ENCODE measurements at regions not wholly inside any gene's neighbourhood (a gene's known extent, or its start where the extent isn't known, plus 50 kb on each side); places are given as distances from the start of the nearest gene placed in this dataset.

- Histone ChIP-seq H3F3A (ENCODE audit: low read length, unreplicated experiment) (no peaks in the 10 kb centered on the region), H3K27ac (ENCODE audit: low read length) (no peak overlapping the region), H3K36me3 (ENCODE audit: low read depth, low read length) (no peaks in the 10 kb centered on the region), H3K4me1 (ENCODE audit: insufficient read depth, low read length) (no peaks in the 10 kb centered on the region), H2AFZ (ENCODE audit: low read length) (no peak overlapping the region), H4K20me1 (ENCODE audit: low read length) (no peaks in the 10 kb centered on the region), H3K4me3 (ENCODE audit: low read length) (no peak overlapping the region), H3K9me2 (replicated peaks; ENCODE audit: low read length) (no peaks in the 10 kb centered on the region), H3K9me3 (ENCODE audit: low read length) (no peaks in the 10 kb centered on the region), H3K27me3 (ENCODE audit: low read length) (no peaks in the 10 kb centered on the region), H3K9ac (ENCODE audit: low read length) (no peak overlapping the region), H3K4me2 (ENCODE audit: low read length) (no peak overlapping the region), H3K79me2 (ENCODE audit: low read length) (no peaks in the 10 kb centered on the region)
- CTCF ChIA-PET, result no interaction called here
- intact Hi-C loops (cut with micrococcal nuclease), result no loop called here
- POLR2A ChIA-PET (ENCODE audit: unreplicated experiment), result interaction anchor here (0.6 kb wide), 1 partner anchor 316 kb away, joined by 3 read pairs; no protein-coding TSS in a partner anchor
- BruUV-seq (replicated peaks), result no TSS peak
- DNase-seq (no peak), ATAC-seq (no peak)
- TF ChIP-seq, protein P1, sequence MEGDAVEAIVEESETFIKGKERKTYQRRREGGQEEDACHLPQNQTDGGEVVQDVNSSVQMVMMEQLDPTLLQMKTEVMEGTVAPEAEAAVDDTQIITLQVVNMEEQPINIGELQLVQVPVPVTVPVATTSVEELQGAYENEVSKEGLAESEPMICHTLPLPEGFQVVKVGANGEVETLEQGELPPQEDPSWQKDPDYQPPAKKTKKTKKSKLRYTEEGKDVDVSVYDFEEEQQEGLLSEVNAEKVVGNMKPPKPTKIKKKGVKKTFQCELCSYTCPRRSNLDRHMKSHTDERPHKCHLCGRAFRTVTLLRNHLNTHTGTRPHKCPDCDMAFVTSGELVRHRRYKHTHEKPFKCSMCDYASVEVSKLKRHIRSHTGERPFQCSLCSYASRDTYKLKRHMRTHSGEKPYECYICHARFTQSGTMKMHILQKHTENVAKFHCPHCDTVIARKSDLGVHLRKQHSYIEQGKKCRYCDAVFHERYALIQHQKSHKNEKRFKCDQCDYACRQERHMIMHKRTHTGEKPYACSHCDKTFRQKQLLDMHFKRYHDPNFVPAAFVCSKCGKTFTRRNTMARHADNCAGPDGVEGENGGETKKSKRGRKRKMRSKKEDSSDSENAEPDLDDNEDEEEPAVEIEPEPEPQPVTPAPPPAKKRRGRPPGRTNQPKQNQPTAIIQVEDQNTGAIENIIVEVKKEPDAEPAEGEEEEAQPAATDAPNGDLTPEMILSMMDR (conservative IDR thresholded peaks at IDR 0.05; ENCODE audit: low read depth, low read length), result no peak
- no peak for TF ChIP-seq EZH2 (IDR thresholded peaks at IDR 0.05; ENCODE audit: low read length, unreplicated experiment)
- no peak for TF ChIP-seq EZH2phosphoT487 (IDR thresholded peaks at IDR 0.05; ENCODE audit: borderline replicate concordance, low read length)
Measured at GRCh38 chr21:15493646-15494045, 236.1 kb upstream of the USP25 start.

DNA sequence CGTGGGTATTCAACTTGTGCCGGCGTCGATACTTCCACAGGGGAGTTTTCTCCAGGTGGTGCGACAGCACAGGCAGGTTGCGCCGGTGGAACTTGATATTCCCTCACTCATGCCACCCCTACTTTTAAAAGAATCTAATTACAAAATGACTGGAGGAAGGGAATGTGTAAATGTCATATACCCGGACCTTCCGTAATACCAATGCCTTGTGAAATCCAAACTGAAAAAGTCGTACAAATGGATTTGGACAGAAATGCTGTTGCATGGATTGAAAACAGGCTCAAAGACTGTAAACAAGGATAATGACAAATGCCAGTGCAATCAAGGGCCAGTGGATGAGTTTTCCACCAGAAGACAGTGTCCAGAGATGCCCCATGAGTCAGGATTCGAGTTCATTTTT lies 235.3 kb upstream of the USP25 start:
- no peaks in the 10 kb centered on the region for H3K9me3 ChIP-seq (ENCODE audit: low read length)
- ChIA-PET POLR2A (ENCODE audit: unreplicated experiment) (no interaction called here), CTCF (no interaction called here)
- TF ChIP-seq EZH2phosphoT487 (IDR thresholded peaks at IDR 0.05; ENCODE audit: borderline replicate concordance, low read length) (no peak), EZH2 (IDR thresholded peaks at IDR 0.05; ENCODE audit: low read length, unreplicated experiment) (no peak)
- TF ChIP-seq, protein P1 (conservative IDR thresholded peaks at IDR 0.05; ENCODE audit: low read depth, low read length), result no peak
- H3K4me3 ChIP-seq (ENCODE audit: low read length), result no peak overlapping the region
- intact Hi-C loops (cut with micrococcal nuclease), result no loop called here
- no peaks in the 10 kb centered on the region for H3K36me3 ChIP-seq (ENCODE audit: low read depth, low read length)
- no peaks in the 10 kb centered on the region for H3F3A ChIP-seq (ENCODE audit: low read length, unreplicated experiment)
- H3K9ac ChIP-seq (ENCODE audit: low read length), result no peak overlapping the region
- H3K27ac ChIP-seq (ENCODE audit: low read length), result no peak overlapping the region
- H3K4me1 ChIP-seq (ENCODE audit: insufficient read depth, low read length), result no peaks in the 10 kb centered on the region
- no peaks in the 10 kb centered on the region for H3K9me2 ChIP-seq (replicated peaks; ENCODE audit: low read length)
- H3K79me2 ChIP-seq (ENCODE audit: low read length), result no peaks in the 10 kb centered on the region
- no peaks in the 10 kb centered on the region for H4K20me1 ChIP-seq (ENCODE audit: low read length)
- no TSS peak for BruUV-seq (replicated peaks)
- ATAC-seq, result no peak
- H3K4me2 ChIP-seq (ENCODE audit: low read length), result no peak overlapping the region
- no peak for DNase-seq
- H2AFZ ChIP-seq (ENCODE audit: low read length), result no peak overlapping the region
- H3K27me3 ChIP-seq (ENCODE audit: low read length), result no peaks in the 10 kb centered on the region

DNA sequence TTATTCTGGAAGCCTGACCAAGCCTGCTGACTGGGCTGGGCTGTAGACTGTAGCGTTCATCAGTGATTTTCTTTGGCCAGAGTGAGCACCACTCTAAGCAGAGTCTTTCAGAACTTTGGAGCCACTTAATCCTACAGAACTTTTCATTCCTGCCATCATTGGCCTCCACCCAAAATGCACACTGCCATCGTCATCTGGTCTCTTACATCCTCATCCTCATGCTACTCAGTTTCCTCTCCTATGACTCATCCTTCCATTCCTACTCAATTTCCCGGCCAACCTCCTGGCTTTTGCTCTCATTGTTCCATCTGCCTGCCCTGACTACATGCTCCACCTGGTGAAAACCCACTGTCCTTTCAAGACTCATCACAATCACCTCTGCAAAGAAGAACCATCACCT lies 233.8 kb upstream of the USP25 start:
- no TSS peak for BruUV-seq (replicated peaks)
- no peak overlapping the region for H3K27ac ChIP-seq (ENCODE audit: low read length)
- intact Hi-C loops (cut with micrococcal nuclease), result no loop called here
- no peak overlapping the region for H2AFZ ChIP-seq (ENCODE audit: low read length)
- POLR2A ChIA-PET (ENCODE audit: unreplicated experiment), result no interaction called here
- TF ChIP-seq EZH2phosphoT487 (IDR thresholded peaks at IDR 0.05; ENCODE audit: borderline replicate concordance, low read length) (no peak), EZH2 (IDR thresholded peaks at IDR 0.05; ENCODE audit: low read length, unreplicated experiment) (no peak)
- TF ChIP-seq, protein P1 (conservative IDR thresholded peaks at IDR 0.05; ENCODE audit: low read depth, low read length), result no peak
- no peaks in the 10 kb centered on the region for H3K27me3 ChIP-seq (ENCODE audit: low read length)
- H3K9ac ChIP-seq (ENCODE audit: low read length), result no peak overlapping the region
- no peaks in the 10 kb centered on the region for H3F3A ChIP-seq (ENCODE audit: low read length, unreplicated experiment)
- no peaks in the 10 kb centered on the region for H3K36me3 ChIP-seq (ENCODE audit: low read depth, low read length)
- peak; percentile 72 for DNase-seq
- CTCF ChIA-PET, result no interaction called here
- peak; percentile 76 for ATAC-seq
- H4K20me1 ChIP-seq (ENCODE audit: low read length), result no peaks in the 10 kb centered on the region
- no peaks in the 10 kb centered on the region for H3K9me2 ChIP-seq (replicated peaks; ENCODE audit: low read length)
- no peaks in the 10 kb centered on the region for H3K79me2 ChIP-seq (ENCODE audit: low read length)
- no peak overlapping the region for H3K4me3 ChIP-seq (ENCODE audit: low read length)
- H3K4me1 ChIP-seq (ENCODE audit: insufficient read depth, low read length), result no peaks in the 10 kb centered on the region
- H3K4me2 ChIP-seq (ENCODE audit: low read length), result no peak overlapping the region
- no peaks in the 10 kb centered on the region for H3K9me3 ChIP-seq (ENCODE audit: low read length)

Data from PC-3 (cell line).